GM12873 (cell line): ENCODE measurements at regions not wholly inside any gene's neighbourhood (a gene's known extent, or its start where the extent isn't known, plus 50 kb on each side); places are given as distances from the start of the nearest gene placed in this dataset.

Source experiments
- TF ChIP-seq, protein P1 (sequence below): IDR thresholded peaks from 2 replicates; pipeline ENCODE4 v1.5.1; 2012; ENCODE audit warnings: low read depth, mild to moderate bottlenecking, moderate library complexity, low read length, control low read depth; ENCODE audit not compliant: insufficient read depth; ENCODE audit errors: missing control alignments

DNA sequence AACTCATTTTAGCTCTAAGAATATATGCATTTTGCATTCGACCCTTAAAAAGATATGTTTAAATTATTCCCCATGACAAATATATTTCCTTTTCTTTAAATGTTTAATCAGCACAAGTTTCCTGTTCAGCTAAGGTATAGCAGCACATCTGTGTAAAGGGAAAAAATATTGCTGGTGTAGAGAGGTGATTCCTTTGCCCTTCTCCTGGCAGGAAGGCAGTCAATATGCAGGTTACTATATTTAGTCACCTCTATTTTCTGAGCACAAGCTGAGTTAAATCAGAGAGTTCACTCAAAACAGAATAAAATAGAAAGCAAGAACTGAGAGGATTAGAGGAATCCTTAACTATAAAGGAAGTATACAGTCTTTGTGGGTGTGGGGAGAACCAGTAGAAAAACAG, 274.4 kb upstream of the PCSK5 start:
- TF ChIP-seq, protein P1, sequence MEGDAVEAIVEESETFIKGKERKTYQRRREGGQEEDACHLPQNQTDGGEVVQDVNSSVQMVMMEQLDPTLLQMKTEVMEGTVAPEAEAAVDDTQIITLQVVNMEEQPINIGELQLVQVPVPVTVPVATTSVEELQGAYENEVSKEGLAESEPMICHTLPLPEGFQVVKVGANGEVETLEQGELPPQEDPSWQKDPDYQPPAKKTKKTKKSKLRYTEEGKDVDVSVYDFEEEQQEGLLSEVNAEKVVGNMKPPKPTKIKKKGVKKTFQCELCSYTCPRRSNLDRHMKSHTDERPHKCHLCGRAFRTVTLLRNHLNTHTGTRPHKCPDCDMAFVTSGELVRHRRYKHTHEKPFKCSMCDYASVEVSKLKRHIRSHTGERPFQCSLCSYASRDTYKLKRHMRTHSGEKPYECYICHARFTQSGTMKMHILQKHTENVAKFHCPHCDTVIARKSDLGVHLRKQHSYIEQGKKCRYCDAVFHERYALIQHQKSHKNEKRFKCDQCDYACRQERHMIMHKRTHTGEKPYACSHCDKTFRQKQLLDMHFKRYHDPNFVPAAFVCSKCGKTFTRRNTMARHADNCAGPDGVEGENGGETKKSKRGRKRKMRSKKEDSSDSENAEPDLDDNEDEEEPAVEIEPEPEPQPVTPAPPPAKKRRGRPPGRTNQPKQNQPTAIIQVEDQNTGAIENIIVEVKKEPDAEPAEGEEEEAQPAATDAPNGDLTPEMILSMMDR: no peak

DNA sequence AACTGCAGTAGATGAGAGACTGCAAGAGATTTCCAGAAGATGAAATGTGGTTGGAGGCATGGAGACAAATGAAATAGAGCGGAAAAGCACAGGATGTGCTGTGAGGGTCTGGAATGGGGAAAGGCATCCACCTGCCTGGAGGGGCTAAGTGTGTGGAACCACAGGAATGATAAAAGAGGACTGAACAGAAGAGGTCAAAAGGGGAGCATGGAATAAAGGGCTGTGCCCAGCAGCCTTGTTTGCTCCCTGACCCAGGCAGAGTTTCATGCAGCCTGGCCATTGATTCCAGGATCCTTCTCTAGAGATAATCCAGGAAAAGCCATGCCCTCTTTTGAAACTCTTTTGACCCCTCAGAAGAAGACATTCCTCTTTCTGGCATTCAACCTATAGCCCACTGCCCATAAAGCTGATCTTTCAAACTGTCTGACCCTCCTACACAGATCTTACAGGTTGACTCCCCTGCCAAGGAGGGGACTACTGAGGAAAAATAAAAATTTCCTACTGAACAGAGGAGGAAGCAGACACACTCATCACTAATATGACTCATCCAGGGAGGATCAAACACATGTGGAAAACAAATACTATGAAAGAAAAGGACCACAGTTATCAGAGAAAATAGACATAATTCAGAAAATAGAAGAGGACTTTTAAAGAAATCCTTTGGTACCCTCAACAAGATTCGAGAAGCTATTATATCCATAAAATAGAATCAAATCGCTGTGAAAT, 273.5 kb upstream of the PCSK5 start:
- TF ChIP-seq, protein P1: no peak

DNA sequence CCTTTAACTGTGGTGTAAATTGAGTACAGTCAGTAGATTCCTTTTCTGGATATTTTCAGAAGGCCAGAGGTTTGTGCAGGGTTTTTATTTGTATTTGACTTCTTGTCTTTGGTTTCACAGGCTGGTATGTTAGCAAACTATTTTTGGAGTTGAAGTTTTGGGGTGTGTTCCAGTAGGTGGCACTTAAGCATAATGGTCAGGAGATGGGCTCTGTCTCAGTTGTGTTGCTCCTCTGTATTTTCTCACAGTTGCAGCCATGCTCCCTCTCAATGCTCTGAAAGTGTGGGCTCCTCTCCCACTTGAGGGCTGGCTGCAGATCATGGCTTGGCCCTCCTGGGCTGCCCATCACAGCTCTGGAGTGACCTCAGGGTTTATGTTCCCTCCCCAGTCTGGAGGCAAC, 267.0 kb upstream of the PCSK5 start:
- TF ChIP-seq, protein P1: no peak

DNA sequence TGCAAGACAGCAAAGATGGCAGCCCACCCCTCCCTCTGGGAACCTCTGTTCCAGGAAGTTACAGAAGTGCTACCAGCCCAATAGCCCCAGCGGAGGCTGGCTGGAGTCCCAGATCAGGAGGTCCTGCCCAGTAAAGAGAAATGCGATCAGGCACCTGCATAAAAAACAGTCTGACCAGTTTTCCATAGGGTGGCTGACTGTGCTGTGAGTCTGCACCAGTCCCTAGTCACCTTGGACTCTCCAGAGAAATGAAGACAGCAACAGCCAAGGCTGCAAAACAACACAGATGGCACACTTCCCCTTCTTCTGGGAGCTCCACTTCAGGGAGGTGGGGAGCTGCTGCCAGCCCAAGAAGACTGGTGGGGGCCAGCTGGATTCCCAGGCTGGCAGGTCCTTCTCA, 265.5 kb upstream of the PCSK5 start:
- TF ChIP-seq, protein P1: no peak

DNA sequence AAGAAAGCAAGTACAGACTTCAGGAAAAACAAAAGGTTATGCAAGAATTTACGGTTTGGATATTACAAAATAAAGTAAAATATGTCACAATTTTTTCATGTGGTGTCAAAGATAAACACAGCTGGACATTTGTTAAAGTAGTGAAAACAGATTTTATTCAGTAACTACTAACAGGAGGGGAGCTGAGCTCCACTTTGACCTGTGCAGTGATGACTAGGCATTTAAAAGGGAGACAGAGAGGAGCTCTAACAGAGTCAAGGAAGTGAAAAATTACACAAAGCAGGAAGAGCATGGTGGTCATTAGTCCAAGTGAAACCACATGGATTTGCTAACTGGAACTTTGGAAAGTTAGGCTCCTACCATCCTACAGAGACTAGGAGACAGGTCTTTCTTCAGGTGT, 263.6 kb upstream of the PCSK5 start:
- TF ChIP-seq, protein P1: no peak

DNA sequence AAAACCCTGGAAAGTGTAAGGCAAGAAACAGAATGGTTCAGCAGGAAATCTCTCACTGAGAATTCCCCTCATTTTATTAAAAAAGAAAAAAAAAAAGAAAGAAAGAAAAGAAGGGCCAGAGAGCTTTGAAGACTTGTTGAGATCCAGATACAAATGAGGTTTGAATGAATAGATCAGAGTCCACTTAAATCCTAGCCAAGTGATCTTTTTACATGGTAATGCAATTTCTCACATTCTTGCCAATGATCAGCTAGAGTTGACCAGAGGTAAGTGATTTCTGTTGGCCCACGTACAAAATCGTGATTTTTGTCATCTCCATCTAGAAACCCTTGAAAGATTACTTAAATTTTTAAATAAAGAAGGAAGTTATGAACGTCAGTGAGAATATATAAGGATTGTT, 261.5 kb upstream of the PCSK5 start:
- TF ChIP-seq, protein P1: no peak

DNA sequence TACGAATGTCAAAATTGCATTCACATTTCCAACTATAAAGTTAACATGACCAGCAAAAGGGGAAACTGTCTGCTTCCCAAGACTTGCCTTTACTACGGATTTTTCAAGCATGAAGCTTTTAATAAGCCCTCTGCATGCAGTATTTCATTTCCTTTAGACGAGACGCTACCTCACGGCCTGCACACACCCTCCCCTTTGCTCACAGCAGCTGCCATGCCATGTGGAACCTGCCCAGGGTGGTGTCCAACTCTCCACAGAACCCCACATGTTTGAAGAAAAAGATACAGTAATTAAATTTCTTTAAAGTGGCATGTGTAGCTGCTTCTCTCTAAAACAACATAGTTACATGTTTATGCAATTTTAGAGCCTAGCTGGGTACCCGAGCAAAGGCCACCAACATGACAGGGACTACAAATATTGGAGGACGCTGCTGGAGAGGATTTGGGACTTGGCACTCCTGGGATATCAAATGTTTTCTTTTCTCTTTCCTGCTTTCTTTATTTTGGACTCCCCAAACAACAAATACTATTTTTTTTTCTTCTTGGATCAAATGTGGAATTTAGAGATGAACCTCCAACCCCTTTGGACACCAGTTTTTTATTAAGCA, 256.9 kb upstream of the PCSK5 start:
- TF ChIP-seq, protein P1: no peak
